ENCODE measurements at regions not wholly inside any gene's neighbourhood (a gene's known extent, or its start where the extent isn't known, plus 50 kb on each side); places are given as distances from the start of the nearest gene placed in this dataset.

DNA sequence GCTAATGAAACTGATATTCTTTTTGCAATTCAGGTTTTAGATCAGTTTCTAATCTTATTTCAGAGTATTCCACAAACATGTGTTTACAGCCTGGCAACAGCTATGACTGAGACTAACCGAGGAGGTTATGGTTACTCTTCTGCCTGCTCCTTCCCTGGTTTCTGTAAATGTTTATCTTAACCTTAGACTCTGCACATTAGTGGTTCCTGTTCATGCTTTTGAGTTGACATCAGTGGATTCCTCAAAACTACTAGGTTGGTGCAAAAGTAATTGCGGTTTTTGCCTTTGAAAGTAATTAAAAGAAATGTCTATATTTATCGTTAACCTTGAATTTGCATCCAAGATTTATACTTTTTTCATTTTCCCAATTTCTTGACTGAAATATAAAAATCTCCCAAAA lies 237.0 kb upstream of the TSHZ3 start:
- no peak overlapping the region for H2AFZ ChIP-seq (ENCODE audit: control insufficient read depth, low read length)
- no peak overlapping the region for H3K4me3 ChIP-seq (ENCODE audit: control insufficient read depth in 2 of 3, extremely low read depth in 1 of 3, insufficient read depth in 2 of 3, low read depth in 1 of 3, low read length in 3 of 3)
- H3K9me3 ChIP-seq (ENCODE audit: control insufficient read depth, low read depth, low read length): peaks cover 3% of the 10 kb centered on the region
- no peaks in the 10 kb centered on the region for H4K20me1 ChIP-seq (ENCODE audit: control insufficient read depth, extremely low read depth, insufficient read depth, low read length)
- dilution Hi-C loops (cut with MboI; ENCODE audit: extremely low pct_ligation_motif_present, low sequenced_read_pairs): no loop called here
- TF ChIP-seq EZH2 (IDR thresholded peaks at IDR 0.05; ENCODE audit: low read length) (no peak), CTCF (optimal IDR thresholded peaks at IDR 0.05 in 1 of 3, IDR thresholded peaks at IDR 0.05 in 1 of 3, conservative IDR thresholded peaks at IDR 0.05 in 1 of 3; ENCODE audit: extremely low read depth in 1 of 3, insufficient read depth in 2 of 3, low read length in 3 of 3) (no peak)
- H3K27me3 ChIP-seq (ENCODE audit: control insufficient read depth, extremely low read depth, insufficient read depth, low read length): no peaks in the 10 kb centered on the region
- H3K4me2 ChIP-seq (ENCODE audit: control insufficient read depth, extremely low read depth, insufficient read depth, low read depth, low read length): no peak overlapping the region
- H3K4me1 ChIP-seq (ENCODE audit: control insufficient read depth, extremely low read depth, insufficient read depth, low read length): no peaks in the 10 kb centered on the region
- no peak overlapping the region for H3K9ac ChIP-seq (ENCODE audit: control insufficient read depth, extremely low read depth, insufficient read depth, low read length)
- H3K36me3 ChIP-seq (ENCODE audit: control insufficient read depth in 2 of 2, extremely low read depth in 1 of 2, insufficient read depth in 2 of 2, low read length in 2 of 2): no peaks in the 10 kb centered on the region
- H3K9me1 ChIP-seq (ENCODE audit: control insufficient read depth, extremely low read depth, insufficient read depth, low read length): no peaks in the 10 kb centered on the region
- DNase-seq (ENCODE audit: low read depth, low spot score): no peak
- no peak overlapping the region for H3K27ac ChIP-seq (ENCODE audit: control insufficient read depth, insufficient read depth, low read length)
- H3K79me2 ChIP-seq (ENCODE audit: control insufficient read depth, insufficient read depth, low read length): no peaks in the 10 kb centered on the region
- FAIRE-seq: no peak

GRCh38 chr19:31589109-31589508 lies 239.9 kb upstream of the TSHZ3 start:
- no peak for TF ChIP-seq EZH2 (IDR thresholded peaks at IDR 0.05; ENCODE audit: low read length)
- no peak for TF ChIP-seq CTCF (optimal IDR thresholded peaks at IDR 0.05 in 1 of 3, IDR thresholded peaks at IDR 0.05 in 1 of 3, conservative IDR thresholded peaks at IDR 0.05 in 1 of 3; ENCODE audit: extremely low read depth in 1 of 3, insufficient read depth in 2 of 3, low read length in 3 of 3)
- no peaks in the 10 kb centered on the region for H3K27me3 ChIP-seq (ENCODE audit: control insufficient read depth, extremely low read depth, insufficient read depth, low read length)
- no peaks in the 10 kb centered on the region for H3K36me3 ChIP-seq (ENCODE audit: control insufficient read depth in 2 of 2, extremely low read depth in 1 of 2, insufficient read depth in 2 of 2, low read length in 2 of 2)
- no peak overlapping the region for H3K27ac ChIP-seq (ENCODE audit: control insufficient read depth, insufficient read depth, low read length)
- FAIRE-seq (no peak), DNase-seq (ENCODE audit: low read depth, low spot score) (no peak)
- dilution Hi-C loops (cut with MboI; ENCODE audit: extremely low pct_ligation_motif_present, low sequenced_read_pairs): no loop called here
- no peaks in the 10 kb centered on the region for H3K79me2 ChIP-seq (ENCODE audit: control insufficient read depth, insufficient read depth, low read length)
- H2AFZ ChIP-seq (ENCODE audit: control insufficient read depth, low read length): no peak overlapping the region
- no peak overlapping the region for H3K9ac ChIP-seq (ENCODE audit: control insufficient read depth, extremely low read depth, insufficient read depth, low read length)
- H3K4me3 ChIP-seq (ENCODE audit: control insufficient read depth in 2 of 3, extremely low read depth in 1 of 3, insufficient read depth in 2 of 3, low read depth in 1 of 3, low read length in 3 of 3): no peak overlapping the region
- H3K4me2 ChIP-seq (ENCODE audit: control insufficient read depth, extremely low read depth, insufficient read depth, low read depth, low read length): no peak overlapping the region
- H3K4me1 ChIP-seq (ENCODE audit: control insufficient read depth, extremely low read depth, insufficient read depth, low read length): no peaks in the 10 kb centered on the region
- H4K20me1 ChIP-seq (ENCODE audit: control insufficient read depth, extremely low read depth, insufficient read depth, low read length): no peaks in the 10 kb centered on the region
- H3K9me1 ChIP-seq (ENCODE audit: control insufficient read depth, extremely low read depth, insufficient read depth, low read length): no peaks in the 10 kb centered on the region
- H3K9me3 ChIP-seq (ENCODE audit: control insufficient read depth, low read depth, low read length): peaks cover 6% of the 10 kb centered on the region

Data from keratinocyte (primary cell).